D341Med (cell line): ENCODE measurements at regions not wholly inside any gene's neighbourhood (a gene's known extent, or its start where the extent isn't known, plus 50 kb on each side); places are given as distances from the start of the nearest gene placed in this dataset.
"Not testable (repeated sequence)": the region's sequence is repeated elsewhere in the genome, so short reads cannot be mapped to it uniquely, and the experiment has no call there.

ENCODE experiments used
- DNase-seq: peaks from one replicate; pipeline ENCODE4 v3.0.0; 2012; ENCODE audit warnings: low spot score

GRCh38 chr15:25624504-25625177, 185.8 kb upstream of the UBE3A start:
- DNase-seq: no peak

GRCh38 chr15:25623708-25624107, 184.9 kb upstream of the UBE3A start:
- no peak for DNase-seq

DNA sequence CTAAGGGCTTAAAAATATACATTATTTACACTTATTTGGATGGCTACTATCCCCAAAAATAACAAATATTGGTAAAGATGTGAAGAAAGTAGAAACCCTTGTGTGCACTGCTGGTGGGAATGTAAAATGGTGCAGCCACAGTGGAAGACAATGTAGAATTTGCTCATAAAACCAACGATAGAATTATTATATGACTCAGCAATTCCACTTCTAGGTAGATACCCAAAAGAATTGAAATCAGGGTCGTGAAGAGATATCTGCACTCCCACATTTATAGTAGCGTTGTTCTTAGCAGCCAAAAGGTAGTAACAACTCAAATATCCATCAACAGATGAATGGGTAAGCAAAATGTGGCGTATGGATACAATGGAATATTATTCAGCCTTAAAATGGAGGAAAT, 181.6 kb upstream of the UBE3A start:
- no peak for DNase-seq

DNA sequence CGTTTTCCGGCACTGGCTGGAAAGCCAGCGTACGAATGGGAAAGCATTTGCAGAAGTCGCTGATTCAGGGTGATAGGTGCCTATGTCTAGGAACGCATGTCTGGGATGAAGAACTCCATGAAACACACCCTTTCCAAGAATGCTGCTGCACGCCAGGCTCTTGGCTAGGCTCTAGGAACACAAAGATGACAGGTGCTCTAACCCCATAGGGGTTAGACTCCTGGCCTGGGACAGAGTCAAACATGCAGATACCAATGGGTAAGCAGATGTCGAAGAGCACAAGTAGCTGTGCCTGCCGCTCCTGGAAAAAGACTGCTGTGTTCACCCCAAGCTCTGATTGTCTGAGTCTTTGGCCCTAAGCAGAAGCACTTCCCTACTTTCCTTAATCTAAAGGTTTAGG, 180.9 kb upstream of the UBE3A start:
- no peak for DNase-seq

DNA sequence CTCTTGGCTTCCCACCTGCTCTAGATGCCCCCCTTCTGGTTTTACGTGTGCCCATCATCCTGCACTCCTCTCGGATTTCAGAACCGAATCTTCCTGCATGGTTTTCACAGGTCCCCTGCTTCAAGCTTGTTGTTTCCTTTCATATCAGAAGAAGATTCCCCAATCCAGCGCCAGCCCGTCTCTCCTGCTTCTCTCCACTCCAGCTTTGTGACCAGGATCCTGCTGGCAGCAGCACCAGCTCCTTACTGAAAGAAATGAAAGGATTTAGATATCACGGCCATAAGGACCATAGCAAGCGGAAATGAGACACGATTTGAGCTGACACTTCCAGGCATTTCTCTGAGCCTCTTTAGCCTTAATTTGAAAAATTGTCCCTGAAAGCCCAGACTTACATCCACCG, 180.3 kb upstream of the UBE3A start:
- DNase-seq: no peak

- no peak for DNase-seq
Measured at GRCh38 chr15:25618161-25618560, 179.3 kb upstream of the UBE3A start.

DNA sequence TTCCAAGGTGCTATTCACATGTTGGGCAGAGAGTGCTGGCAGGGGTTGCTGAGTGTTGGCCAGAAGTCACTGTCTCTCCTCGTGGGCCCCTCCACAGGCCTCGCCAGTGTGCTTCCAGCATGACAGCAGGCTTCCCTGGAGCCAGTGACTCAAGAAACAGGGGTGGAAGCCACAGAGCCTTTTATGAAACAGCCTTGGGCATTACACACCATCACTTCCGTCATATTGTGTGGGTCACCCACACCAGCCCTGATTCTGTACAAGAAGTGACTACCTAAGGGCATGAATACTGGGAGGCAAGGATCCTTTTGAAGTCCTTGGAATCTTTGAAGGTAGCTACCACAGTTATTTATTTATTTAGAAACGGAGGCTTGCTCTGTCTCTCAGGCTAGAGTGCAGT, 177.6 kb upstream of the UBE3A start:
- DNase-seq: no peak

- DNase-seq: no peak
Measured at GRCh38 chr15:25613134-25613533, 174.3 kb upstream of the UBE3A start.

- no peak for DNase-seq
Measured at GRCh38 chr15:25611603-25612002, 172.8 kb upstream of the UBE3A start.

DNA sequence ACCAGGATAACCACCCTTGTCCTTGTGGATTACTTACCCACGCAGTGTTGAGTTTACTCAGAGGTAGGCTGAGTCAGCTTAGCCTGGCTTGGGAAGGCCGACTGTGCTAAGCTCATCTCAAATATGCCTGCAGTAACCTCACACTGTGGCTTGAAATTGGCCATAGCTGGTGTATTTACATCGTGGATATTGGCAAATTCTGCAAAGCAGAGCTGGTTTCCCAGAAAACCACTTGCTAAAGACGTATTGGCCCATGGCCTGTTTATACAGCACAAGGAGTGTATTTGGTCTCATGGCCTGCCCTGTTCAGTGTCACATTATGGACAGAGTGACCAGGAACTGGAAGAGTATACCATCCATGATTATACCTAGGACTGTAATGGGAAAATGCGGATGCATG, 170.5 kb upstream of the UBE3A start:
- no peak for DNase-seq

DNA sequence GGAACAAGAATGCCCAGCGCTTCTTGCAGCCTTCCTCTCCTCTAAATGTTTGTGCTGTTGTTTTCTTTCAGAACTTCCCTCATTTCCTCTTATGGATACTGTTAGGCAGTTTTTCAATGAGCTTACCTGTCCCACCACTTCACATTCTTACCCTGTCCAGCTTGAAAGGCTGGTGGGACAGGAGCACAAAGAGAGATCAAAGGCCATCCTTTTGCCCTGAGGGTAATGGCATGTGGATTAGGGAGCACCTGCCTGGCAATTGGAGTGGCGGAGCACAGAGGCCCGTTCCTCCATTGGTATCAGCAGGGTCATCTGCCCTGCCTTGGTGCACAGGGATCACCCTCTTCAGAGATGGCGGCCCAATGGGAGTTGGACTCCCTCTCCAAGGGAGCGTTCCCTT, 170.1 kb upstream of the UBE3A start:
- no peak for DNase-seq

DNA sequence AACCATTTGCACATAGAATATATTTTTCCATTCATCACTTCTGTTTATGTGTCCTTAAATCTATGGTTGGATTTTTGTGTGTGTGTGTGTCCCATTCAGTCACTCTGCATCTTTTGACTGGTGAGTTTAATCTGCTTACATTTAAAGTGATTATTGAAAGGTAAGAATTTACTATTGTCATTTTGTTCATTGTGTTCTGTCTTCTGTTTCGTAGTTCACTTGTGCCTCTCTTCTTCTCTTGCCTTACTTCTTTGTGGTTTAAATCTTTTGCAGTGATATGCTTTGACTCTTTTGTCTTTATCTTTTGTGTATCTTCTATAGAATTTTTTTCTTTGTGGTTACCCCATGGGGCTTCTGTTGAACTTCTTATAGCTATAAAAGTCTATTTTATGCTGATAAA, 166.3 kb upstream of the UBE3A start:
- no peak for DNase-seq

DNA sequence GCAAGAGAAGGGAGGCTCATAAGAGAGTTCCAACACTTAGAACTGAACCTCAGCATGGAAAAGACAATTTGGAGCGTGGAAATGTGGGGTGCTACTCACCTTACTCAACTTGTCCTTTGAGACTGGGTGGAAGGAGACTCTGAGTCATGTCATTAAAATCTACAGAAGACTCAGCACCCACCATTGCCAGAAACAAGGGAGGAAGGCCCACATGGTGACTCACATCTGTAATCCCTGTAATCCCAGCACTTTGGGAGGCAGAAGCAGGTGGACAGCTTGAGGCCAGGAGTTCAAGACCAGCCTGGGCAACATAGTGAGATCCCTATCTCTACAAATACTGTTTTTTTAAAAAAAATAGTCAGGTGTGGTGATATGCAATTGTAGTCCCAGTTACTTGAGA, 161.9 kb upstream of the UBE3A start:
- DNase-seq: no peak

- no peak for DNase-seq
Measured at GRCh38 chr15:25597571-25597970, 158.7 kb upstream of the UBE3A start.

DNA sequence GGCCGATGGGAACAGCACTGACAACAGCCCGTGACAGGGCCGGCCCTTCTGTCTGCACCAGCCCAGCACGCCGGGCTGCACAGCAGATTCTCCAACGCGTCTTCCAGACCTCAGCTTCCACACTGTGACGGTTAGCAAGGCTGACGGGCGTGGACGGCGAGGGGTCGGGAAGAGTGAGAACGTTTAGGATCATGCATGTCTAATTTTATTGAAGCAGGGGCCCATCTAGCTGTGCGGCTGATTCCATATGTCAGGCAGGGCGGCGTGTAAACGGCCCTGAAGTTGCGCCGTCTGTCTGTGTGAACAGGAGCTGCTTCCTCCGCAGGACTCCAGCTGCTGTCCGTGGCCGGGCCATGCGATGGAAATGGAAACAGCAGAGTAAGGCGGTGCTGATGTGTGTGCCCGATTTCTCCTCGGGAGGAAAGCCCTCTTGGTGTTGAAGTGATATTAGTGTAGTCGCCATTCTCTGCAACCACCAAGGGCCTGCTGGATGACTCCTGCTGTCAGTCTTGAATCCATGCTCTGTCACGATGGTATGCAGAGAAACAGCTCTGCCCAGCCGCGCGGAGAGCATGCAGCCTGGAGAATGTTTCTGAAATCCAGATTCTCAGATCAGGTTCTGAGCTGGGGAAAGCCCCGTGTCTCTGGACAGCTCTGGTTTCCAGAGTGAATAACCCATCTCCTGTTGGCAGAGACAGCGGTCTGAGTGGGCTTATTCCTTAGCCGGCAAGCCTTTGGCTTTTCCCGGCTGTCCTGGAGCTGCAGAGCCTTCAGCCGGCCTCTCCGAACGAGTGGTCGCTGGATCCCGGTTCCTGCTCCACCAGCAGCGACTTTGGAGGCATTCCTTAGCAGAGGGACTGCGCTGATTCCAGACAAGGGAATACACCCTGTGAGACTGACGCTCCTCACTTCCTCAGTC, 158.1 kb upstream of the UBE3A start:
- no peak for DNase-seq

DNA sequence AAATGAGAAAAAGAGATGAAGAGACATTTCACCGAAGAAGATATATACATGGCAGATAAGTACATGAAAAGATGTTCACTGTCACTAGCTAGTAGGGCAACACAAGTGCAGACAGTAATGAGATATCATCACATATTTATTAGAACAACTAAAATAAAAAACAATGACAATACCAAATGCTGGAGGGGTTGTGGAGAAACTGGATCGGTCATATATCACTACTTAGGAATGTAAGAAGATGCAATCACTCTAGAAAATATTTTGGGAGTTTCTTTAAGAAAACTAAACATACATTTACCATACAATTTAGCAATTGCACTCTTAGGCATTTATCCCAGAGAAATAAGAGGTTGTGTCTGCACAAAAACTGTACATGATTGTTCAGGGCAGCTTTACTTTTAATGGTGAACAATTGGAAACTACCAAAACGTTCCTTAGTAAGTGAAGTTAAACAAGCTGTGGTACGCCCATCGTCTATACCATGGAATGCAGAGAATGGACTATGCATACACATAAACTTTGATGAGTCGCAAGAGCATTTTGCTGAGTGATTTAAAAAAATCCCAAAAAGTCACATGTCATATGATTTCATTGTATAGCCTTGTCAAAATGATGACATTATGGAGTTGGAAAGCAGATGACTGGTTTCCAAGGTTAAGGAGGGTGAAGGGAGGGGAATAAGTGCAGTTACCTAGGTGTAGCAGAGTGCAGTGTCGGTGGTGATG, 149.0 kb upstream of the UBE3A start:
- no peak for DNase-seq

DNA sequence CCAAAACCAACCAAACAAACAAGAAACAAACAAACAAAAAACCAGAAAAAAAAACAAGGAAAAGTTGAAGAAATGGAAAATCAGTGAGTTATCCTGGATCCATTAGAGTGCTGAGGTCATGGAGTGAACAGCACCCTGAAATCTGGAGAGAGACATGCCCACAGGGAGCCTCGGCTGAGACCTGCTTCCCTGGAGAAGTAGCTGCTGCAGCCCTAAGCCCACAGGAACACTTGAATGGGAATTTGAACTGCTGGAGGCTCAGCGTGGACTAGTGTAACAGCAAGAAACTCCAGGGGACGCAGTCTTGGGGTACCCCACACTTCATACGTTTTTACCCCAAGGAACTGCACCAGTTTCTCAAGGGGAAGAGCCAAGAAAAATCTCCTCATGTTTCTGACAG, 144.1 kb upstream of the UBE3A start:
- no peak for DNase-seq

GRCh38 chr15:25579127-25579526, 140.3 kb upstream of the UBE3A start:
- no peak for DNase-seq

GRCh38 chr15:25572191-25572590, 133.4 kb upstream of the UBE3A start:
- DNase-seq: no peak

DNA sequence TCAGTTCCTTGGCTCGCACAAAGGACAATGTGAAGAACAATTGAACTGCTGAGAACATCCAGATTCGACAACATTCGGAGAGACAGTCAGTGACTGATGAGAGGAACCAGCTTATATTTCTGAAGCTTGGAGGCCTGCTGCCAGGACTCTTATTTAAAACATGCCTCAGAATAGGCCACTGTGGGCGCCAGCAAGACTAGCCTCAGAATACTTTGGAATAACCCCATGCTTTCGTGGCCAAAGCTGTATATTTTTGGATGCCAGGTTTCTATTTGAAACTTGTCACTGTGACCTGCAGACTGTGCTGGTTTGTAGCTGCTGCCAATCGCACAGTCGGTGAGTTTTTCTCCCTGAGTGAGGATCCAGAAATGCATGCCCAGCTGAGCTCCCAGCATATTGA, 129.9 kb upstream of the UBE3A start:
- DNase-seq: no peak

GRCh38 chr15:25566545-25566944, 127.7 kb upstream of the UBE3A start:
- not testable (repeated sequence) for DNase-seq

- no peak for DNase-seq
Measured at GRCh38 chr15:25565470-25566264, 126.8 kb upstream of the UBE3A start.
